Fibroblast of skin of left quadriceps (primary cell): ENCODE measurements at regions not wholly inside any gene's neighbourhood (a gene's known extent, or its start where the extent isn't known, plus 50 kb on each side); places are given as distances from the start of the nearest gene placed in this dataset.

Source experiments
- DNase-seq, 2 experiments: peaks; one replicate each; pipeline ENCODE4 v3.0.0-alpha.2; 2013; ENCODE audit warnings: low read depth in 2 of 2

GRCh38 chr4:99712530-99712929 is 54.9 kb upstream of the C4orf54 start:
- DNase-seq: no peak

GRCh38 chr4:99712099-99712498 is 54.5 kb upstream of the C4orf54 start:
- no peak for DNase-seq

- no peak for DNase-seq
Observed at GRCh38 chr4:99711657-99712056, 54.0 kb upstream of the C4orf54 start.

GRCh38 chr4:99710681-99711345 is 53.2 kb upstream of the C4orf54 start:
- no peak for DNase-seq

- DNase-seq: no peak
Observed at GRCh38 chr4:99710020-99710419, 52.4 kb upstream of the C4orf54 start.

GRCh38 chr4:99708551-99708950 is 50.9 kb upstream of the C4orf54 start:
- DNase-seq: no peak
